ENCODE measurements at regions not wholly inside any gene's neighbourhood (a gene's known extent, or its start where the extent isn't known, plus 50 kb on each side); places are given as distances from the start of the nearest gene placed in this dataset.

- TF ChIP-seq AKNA (CRISPR knock-in tag; IDR thresholded peaks at IDR 0.05; ENCODE audit: borderline replicate concordance) (no peak), JARID2 (CRISPR knock-in tag; IDR thresholded peaks at IDR 0.05; ENCODE audit: insufficient replicate concordance) (no peak), TRIM24 (CRISPR knock-in tag; IDR thresholded peaks at IDR 0.05) (no peak), SETDB1 (CRISPR knock-in tag; IDR thresholded peaks at IDR 0.05; ENCODE audit: borderline replicate concordance) (no peak), ERF (CRISPR knock-in tag; IDR thresholded peaks at IDR 0.05) (no peak)
Observed at GRCh38 chr13:47148543-47148942, 251.7 kb upstream of the HTR2A start (continued).

- Histone ChIP-seq H3K4me3 (replicated peaks in 1 of 3; ENCODE audit: insufficient read depth in 1 of 3, low read depth in 2 of 3, low read length in 3 of 3) (no peak overlapping the region), H3K79me2 (ENCODE audit: insufficient read depth, low read length) (no peaks in the 10 kb centered on the region), H3K4me1 (ENCODE audit: insufficient read depth, low read length) (no peaks in the 10 kb centered on the region), H3K4me2 (ENCODE audit: low read depth, low read length) (no peak overlapping the region), H3K36me3 (replicated peaks in 1 of 2; ENCODE audit: control insufficient read depth in 1 of 2, insufficient read depth in 2 of 2, low read length in 2 of 2) (no peaks in the 10 kb centered on the region), H3K27ac (ENCODE audit: extremely low read length, insufficient read depth, low read length) (no peak overlapping the region), H3K9me3 (ENCODE audit: low read length) (no peaks in the 10 kb centered on the region), H3K27me3 (ENCODE audit: control insufficient read depth in 1 of 2, insufficient read depth in 2 of 2, low read length in 2 of 2) (no peaks in the 10 kb centered on the region; a peak in 1 of 5 replicates), H4K20me1 (ENCODE audit: insufficient read depth, low read length) (no peaks in the 10 kb centered on the region), H3K9ac (ENCODE audit: insufficient read depth, low read depth, low read length) (no peak overlapping the region), H2AFZ (ENCODE audit: low read length) (no peak overlapping the region)
- no peak for DNase-seq (ENCODE audit: low spot score)
- WGBS (ENCODE audit: low lambda C conversion rate) = 3% methylated on average over 2 of the region's 2 CpGs
- ChIA-PET CTCF (ENCODE audit: low intra/inter-chr PET ratio, low total read pairs) (no interaction called here), POLR2A (no interaction called here)
- in situ Hi-C loops (cut with HindIII; ENCODE audit: extremely low pct_ligation_motif_present, low pct_unique_long_range_greater_than_20kb) = no loop called here
- BruUV-seq (replicated peaks) = no TSS peak
- intact Hi-C loops (cut with micrococcal nuclease; ENCODE audit: unreplicated experiment) = no loop called here
- ATAC-seq = no peak
- no peak for FAIRE-seq
- TF ChIP-seq HIC2 (CRISPR knock-in tag; IDR thresholded peaks at IDR 0.05; ENCODE audit: low read depth) (no peak), LBX2 (CRISPR knock-in tag; IDR thresholded peaks at IDR 0.05; ENCODE audit: borderline replicate concordance) (no peak), ZNF704 (CRISPR knock-in tag; IDR thresholded peaks at IDR 0.05; ENCODE audit: borderline replicate concordance) (no peak), TFE3 (CRISPR knock-in tag; IDR thresholded peaks at IDR 0.05) (no peak), ZNF280B (CRISPR knock-in tag; IDR thresholded peaks at IDR 0.05; ENCODE audit: borderline replicate concordance) (no peak), ZC3H13 (CRISPR knock-in tag; IDR thresholded peaks at IDR 0.05) (no peak)
Observed at GRCh38 chr13:47147812-47148119, 250.9 kb upstream of the HTR2A start.

Measured in HepG2 (cell line).